HG03520 (cell line): ENCODE measurements at regions not wholly inside any gene's neighbourhood (a gene's known extent, or its start where the extent isn't known, plus 50 kb on each side); places are given as distances from the start of the nearest gene placed in this dataset.

Experiments used
- ATAC-seq: cut with Tn5 transposase; IDR thresholded peaks from one replicate; pipeline ENCODE4 v1.9.1; 2021; ENCODE audit warnings: mild to moderate bottlenecking, moderate library complexity; ENCODE audit not compliant: unreplicated experiment

- ATAC-seq = no peak
These were observed 555.2 kb upstream of the KLHL29 start for GRCh38 chr2:22829791-22830190.

- no peak for ATAC-seq
These were observed 552.8 kb upstream of the KLHL29 start for GRCh38 chr2:22832196-22832595.

- no peak for ATAC-seq
These were observed 546.5 kb upstream of the KLHL29 start for GRCh38 chr2:22838461-22838860.

GRCh38 chr2:22842205-22842869 is 542.6 kb upstream of the KLHL29 start:
- no peak for ATAC-seq

- no peak for ATAC-seq
These were observed 541.0 kb upstream of the KLHL29 start for GRCh38 chr2:22843919-22844537.

GRCh38 chr2:22850310-22850709 is 534.7 kb upstream of the KLHL29 start:
- ATAC-seq = no peak

- no peak for ATAC-seq
These were observed 530.4 kb upstream of the KLHL29 start for GRCh38 chr2:22854588-22854987.

- ATAC-seq = no peak
These were observed 529.9 kb upstream of the KLHL29 start for GRCh38 chr2:22855081-22855480.

- ATAC-seq = no peak
These were observed 529.2 kb upstream of the KLHL29 start for GRCh38 chr2:22855761-22856184.

GRCh38 chr2:22867973-22868372 is 517.0 kb upstream of the KLHL29 start:
- ATAC-seq = no peak

- no peak for ATAC-seq
These were observed 506.9 kb upstream of the KLHL29 start for GRCh38 chr2:22878121-22878520.

- no peak for ATAC-seq
These were observed 505.7 kb upstream of the KLHL29 start for GRCh38 chr2:22879009-22879863.

- ATAC-seq = no peak
These were observed 504.8 kb upstream of the KLHL29 start for GRCh38 chr2:22880161-22880560.

GRCh38 chr2:22882011-22882410 is 503.0 kb upstream of the KLHL29 start:
- no peak for ATAC-seq

- ATAC-seq = no peak
These were observed 502.3 kb upstream of the KLHL29 start for GRCh38 chr2:22882643-22883042.

GRCh38 chr2:22883054-22883453 is 501.9 kb upstream of the KLHL29 start:
- no peak for ATAC-seq

- no peak for ATAC-seq
These were observed 499.7 kb upstream of the KLHL29 start for GRCh38 chr2:22885245-22885644.

GRCh38 chr2:22887426-22887825 is 497.6 kb upstream of the KLHL29 start:
- no peak for ATAC-seq

GRCh38 chr2:22887845-22888244 is 497.1 kb upstream of the KLHL29 start:
- no peak for ATAC-seq

- ATAC-seq = no peak
These were observed 494.8 kb upstream of the KLHL29 start for GRCh38 chr2:22890132-22890531.

- no peak for ATAC-seq
These were observed 491.0 kb upstream of the KLHL29 start for GRCh38 chr2:22893761-22894517.
